Activated naive CD8-positive, alpha-beta T cell treated with anti-CD3 and anti-CD28 coated beads, Interleukin-2, amount 10 ng/mL, durations not matched to agents 7 days and 5 days (primary cell): ENCODE measurements at regions not wholly inside any gene's neighbourhood (a gene's known extent, or its start where the extent isn't known, plus 50 kb on each side); places are given as distances from the start of the nearest gene placed in this dataset.

Experiments used
- ATAC-seq: fragments of 150-1000 bp; cut with Tn5 transposase; one replicate; pipeline ENCODE4 v1.10.0; 2021; ENCODE audit warnings: low read depth, moderate library complexity
- POLR2A ChIA-PET: fragments of 350-600 bp; sonication (Branson Sonifier 250); formaldehyde crosslinking; loops from one replicate; lab custom pipeline; 2021; ENCODE audit warnings: antibody characterized with exemption; lab: Charles Lee
- DNase-seq: peaks from one replicate; pipeline ENCODE4 v3.0.0; 2021
- H3K27ac Mint-ChIP-seq: one replicate; pipeline ENCODE4 v1.8.0; 2022; ENCODE audit warnings: mild to moderate bottlenecking, mixed read lengths
- H3K27me3 Mint-ChIP-seq: one replicate; pipeline ENCODE4 v1.8.0; 2022; ENCODE audit warnings: mild to moderate bottlenecking, moderate library complexity, mixed read lengths
- H3K36me3 Mint-ChIP-seq: one replicate; pipeline ENCODE4 v1.8.0; 2021; ENCODE audit warnings: mild to moderate bottlenecking, mixed read lengths
- H3K4me1 Mint-ChIP-seq: one replicate; pipeline ENCODE4 v1.8.0; 2021; ENCODE audit warnings: mixed read lengths
- H3K4me3 Mint-ChIP-seq: one replicate; pipeline ENCODE4 v1.8.0; 2022; ENCODE audit warnings: mild to moderate bottlenecking, moderate library complexity, mixed read lengths
- H3K9me3 Mint-ChIP-seq: one replicate; pipeline ENCODE4 v1.8.0; 2021; ENCODE audit warnings: mixed read lengths

DNA sequence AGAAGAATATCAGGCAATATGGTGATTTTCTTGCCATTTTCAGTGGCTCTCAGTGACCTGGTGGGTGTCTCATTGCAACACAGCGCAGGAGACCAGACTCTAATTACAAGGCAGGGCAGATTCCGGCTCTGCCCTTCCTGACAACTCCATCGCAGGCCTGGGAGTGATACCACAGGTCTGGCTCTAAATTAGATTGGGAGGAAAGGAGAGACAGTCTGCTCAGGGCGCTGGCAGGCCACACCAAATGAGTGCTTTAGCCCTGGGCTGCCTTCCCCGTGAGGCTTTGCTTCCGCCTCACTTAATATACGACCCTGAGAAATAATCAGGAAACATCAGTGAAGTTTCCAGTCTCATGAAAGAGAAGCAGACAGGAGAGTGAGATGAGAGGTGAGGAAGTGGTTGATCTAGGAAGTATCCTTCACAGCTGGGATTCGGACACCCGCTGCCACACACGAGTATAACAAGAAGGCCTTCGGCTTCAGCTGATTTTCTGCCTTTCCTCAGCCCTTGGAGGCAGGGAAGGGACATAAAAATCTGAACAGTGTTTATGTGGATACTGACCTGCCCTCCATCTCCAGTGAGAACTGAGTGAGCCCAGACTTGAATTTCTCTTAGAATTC lies 73.7 kb upstream of the PROK2 start:
- ATAC-seq (no peak), DNase-seq (no peak)
- no peaks in the 10 kb centered on the region for H3K9me3 Mint-ChIP-seq
- POLR2A ChIA-PET: no interaction called here
- no peak overlapping the region for H3K4me3 Mint-ChIP-seq
- H3K27ac Mint-ChIP-seq: no peak overlapping the region
- H3K4me1 Mint-ChIP-seq: peaks cover 13% of the 10 kb centered on the region
- no peaks in the 10 kb centered on the region for H3K36me3 Mint-ChIP-seq
- H3K27me3 Mint-ChIP-seq: peaks cover 17% of the 10 kb centered on the region

DNA sequence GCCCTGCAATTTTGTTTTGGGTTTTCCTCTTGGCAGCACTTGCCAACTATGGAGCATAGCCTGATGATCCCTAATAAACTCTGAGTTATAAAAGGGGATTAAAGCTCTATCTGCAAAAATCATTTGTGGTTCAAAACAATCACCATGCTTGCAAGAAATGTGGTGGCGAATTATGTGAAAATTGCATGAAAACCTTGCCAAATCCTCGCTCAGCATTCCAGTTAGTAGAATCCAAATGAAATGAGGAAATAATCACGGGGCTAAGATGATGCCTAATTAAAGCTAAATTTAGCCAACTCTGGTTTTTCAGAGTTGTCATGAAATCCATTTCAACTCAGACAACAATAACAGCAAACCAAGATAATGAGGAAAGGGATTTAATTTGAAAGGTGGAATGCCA lies 73.0 kb upstream of the PROK2 start:
- Mint-ChIP-seq H3K27me3 (peaks cover 16% of the 10 kb centered on the region), H3K36me3 (no peaks in the 10 kb centered on the region), H3K4me3 (no peak overlapping the region), H3K9me3 (no peaks in the 10 kb centered on the region), H3K27ac (no peak overlapping the region), H3K4me1 (peaks cover 13% of the 10 kb centered on the region)
- DNase-seq (no peak), ATAC-seq (no peak)
- POLR2A ChIA-PET: no interaction called here

DNA sequence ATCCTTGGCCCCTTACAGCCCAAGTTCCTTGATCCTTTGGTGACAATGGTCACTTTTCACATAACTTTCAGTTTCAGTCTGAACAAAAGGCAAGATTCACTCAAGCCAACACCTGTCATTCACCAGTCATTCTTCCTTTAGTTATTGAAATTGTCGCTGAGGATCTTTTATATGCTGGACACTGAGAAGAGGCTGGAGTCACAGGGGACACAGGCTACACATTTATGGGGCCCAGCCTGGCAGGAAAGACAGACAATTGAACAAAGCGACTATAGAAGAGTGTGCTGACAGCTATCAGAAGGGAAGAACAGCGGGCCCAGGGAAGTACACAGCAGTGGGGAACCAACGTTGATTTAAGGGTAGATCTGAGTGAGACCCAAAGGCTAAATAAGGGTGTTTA lies 69.8 kb upstream of the PROK2 start:
- no peak overlapping the region for H3K27ac Mint-ChIP-seq
- H3K27me3 Mint-ChIP-seq: peaks cover 8% of the 10 kb centered on the region
- no peak overlapping the region for H3K4me3 Mint-ChIP-seq
- peaks cover 13% of the 10 kb centered on the region for H3K4me1 Mint-ChIP-seq
- ATAC-seq (no peak), DNase-seq (no peak)
- H3K9me3 Mint-ChIP-seq: no peaks in the 10 kb centered on the region
- POLR2A ChIA-PET: no interaction called here
- H3K36me3 Mint-ChIP-seq: no peaks in the 10 kb centered on the region

- H3K27me3 Mint-ChIP-seq: peaks cover 11% of the 10 kb centered on the region
- ATAC-seq: no peak
- peaks cover 11% of the 10 kb centered on the region for H3K4me1 Mint-ChIP-seq
- H3K27ac Mint-ChIP-seq: no peak overlapping the region
- DNase-seq: no peak
- no peaks in the 10 kb centered on the region for H3K9me3 Mint-ChIP-seq
- H3K4me3 Mint-ChIP-seq: no peak overlapping the region
- POLR2A ChIA-PET: no interaction called here
- no peaks in the 10 kb centered on the region for H3K36me3 Mint-ChIP-seq
These were observed 69.1 kb upstream of the PROK2 start for GRCh38 chr3:71854096-71854495.

DNA sequence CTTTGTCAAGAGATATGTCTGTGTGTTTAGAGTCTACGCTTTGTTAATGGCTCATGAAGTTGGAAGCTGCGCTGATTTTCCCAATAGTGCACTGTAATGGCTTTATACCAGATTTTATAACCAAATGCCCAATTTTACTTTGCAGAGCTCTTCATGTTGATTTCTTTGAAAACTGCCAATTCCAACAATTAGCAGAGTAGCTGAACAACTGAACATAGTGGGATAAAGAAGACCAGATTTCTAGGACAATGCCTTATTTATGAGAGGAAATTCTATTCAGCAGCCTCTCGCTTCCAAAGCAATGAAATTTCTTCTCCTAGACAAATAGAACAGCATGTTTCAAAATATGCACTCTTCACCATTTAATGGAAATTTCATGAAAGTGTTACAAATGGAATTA lies 66.9 kb upstream of the PROK2 start:
- H3K4me3 Mint-ChIP-seq: no peak overlapping the region

GRCh38 chr3:71850654-71851053 lies 65.7 kb upstream of the PROK2 start:
- no peaks in the 10 kb centered on the region for H3K9me3 Mint-ChIP-seq
- DNase-seq (no peak), ATAC-seq (no peak)
- H3K27me3 Mint-ChIP-seq: peaks cover 25% of the 10 kb centered on the region
- H3K4me3 Mint-ChIP-seq: no peak overlapping the region
- H3K36me3 Mint-ChIP-seq: no peaks in the 10 kb centered on the region
- POLR2A ChIA-PET: no interaction called here
- H3K27ac Mint-ChIP-seq: no peak overlapping the region
- H3K4me1 Mint-ChIP-seq: peaks cover 4% of the 10 kb centered on the region

More for the DNA sequence above, 66.9 kb upstream of the PROK2 start:
- POLR2A ChIA-PET: interaction anchor here (0.6 kb wide), 1 partner anchor 142 kb away, joined by 3 read pairs; no protein-coding TSS in a partner anchor
- no peak overlapping the region for H3K27ac Mint-ChIP-seq
- H3K27me3 Mint-ChIP-seq: peaks cover 25% of the 10 kb centered on the region
- no peak for ATAC-seq
- H3K36me3 Mint-ChIP-seq: no peaks in the 10 kb centered on the region
- DNase-seq: no peak
- peaks cover 4% of the 10 kb centered on the region for H3K4me1 Mint-ChIP-seq
- no peaks in the 10 kb centered on the region for H3K9me3 Mint-ChIP-seq

DNA sequence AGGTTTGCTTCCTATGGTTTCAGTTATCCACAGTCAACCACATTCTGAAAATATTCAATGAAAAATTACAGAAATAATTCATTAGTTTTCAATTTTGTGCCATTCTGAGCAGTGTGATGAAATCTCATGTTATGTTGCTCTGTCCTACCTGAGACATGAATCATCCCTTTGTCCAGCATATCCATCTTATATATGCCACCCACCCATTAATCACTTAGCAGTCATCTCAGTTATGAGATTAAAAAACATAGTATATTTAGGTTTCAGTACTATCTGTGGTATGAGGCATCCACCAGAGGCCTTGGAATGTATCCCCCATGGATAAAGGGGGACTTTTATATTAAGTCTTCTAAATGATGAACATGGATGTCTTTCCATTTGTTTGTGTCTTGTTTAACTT lies 64.7 kb upstream of the PROK2 start:
- H3K27ac Mint-ChIP-seq: no peak overlapping the region
- peaks cover 3% of the 10 kb centered on the region for H3K4me1 Mint-ChIP-seq
- no peak for DNase-seq
- no peaks in the 10 kb centered on the region for H3K36me3 Mint-ChIP-seq
- POLR2A ChIA-PET: no interaction called here
- no peak overlapping the region for H3K4me3 Mint-ChIP-seq
- peaks cover 25% of the 10 kb centered on the region for H3K27me3 Mint-ChIP-seq
- H3K9me3 Mint-ChIP-seq: no peaks in the 10 kb centered on the region
- no peak for ATAC-seq

- Mint-ChIP-seq H3K4me3 (no peak overlapping the region), H3K27ac (no peak overlapping the region), H3K27me3 (peaks cover 29% of the 10 kb centered on the region), H3K36me3 (no peaks in the 10 kb centered on the region), H3K9me3 (no peaks in the 10 kb centered on the region), H3K4me1 (no peaks in the 10 kb centered on the region)
- POLR2A ChIA-PET: no interaction called here
- ATAC-seq: no peak
- no peak for DNase-seq
These were observed 62.8 kb upstream of the PROK2 start for GRCh38 chr3:71847794-71848193.

DNA sequence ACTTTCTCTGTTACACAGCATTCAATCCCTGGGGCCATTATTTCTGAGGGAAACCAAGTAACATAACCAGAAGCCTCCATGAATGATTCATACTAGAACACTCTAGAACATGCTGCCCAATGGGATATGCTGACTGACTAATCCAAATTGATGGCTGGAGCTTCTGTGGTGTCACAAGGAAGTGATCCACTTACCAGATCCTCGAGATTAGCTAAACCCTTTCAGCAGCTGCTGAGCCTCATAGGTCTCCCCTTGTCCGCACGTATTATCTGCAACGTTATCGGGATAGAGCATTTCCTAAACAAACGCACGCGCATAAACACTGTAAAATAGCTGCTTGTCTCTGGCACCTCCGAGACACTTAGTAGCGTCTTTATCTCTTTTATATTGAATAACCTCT lies 61.2 kb upstream of the PROK2 start:
- Mint-ChIP-seq H3K27me3 (peaks cover 32% of the 10 kb centered on the region), H3K4me3 (no peak overlapping the region), H3K36me3 (no peaks in the 10 kb centered on the region), H3K27ac (no peak overlapping the region), H3K9me3 (no peaks in the 10 kb centered on the region), H3K4me1 (no peaks in the 10 kb centered on the region)
- ATAC-seq: no peak
- DNase-seq: no peak
- POLR2A ChIA-PET: no interaction called here

DNA sequence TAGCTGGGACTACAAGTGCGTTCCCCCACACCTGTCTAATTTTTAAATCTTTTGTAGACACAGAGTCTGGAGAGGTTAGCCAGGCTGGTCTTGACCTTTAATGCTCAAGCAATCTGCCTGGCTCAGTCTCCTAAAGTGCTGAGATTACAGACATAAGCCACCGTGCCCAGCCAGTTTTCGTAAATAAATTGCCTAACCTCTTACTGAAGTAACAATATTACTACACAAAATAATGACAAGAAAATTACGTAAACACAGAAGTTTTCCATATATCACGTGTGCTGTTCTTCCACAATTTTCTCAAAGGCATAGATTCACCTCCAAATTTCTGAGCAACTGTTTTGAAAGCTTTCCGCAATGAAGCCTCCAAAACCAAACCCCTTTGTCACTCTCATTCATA lies 58.1 kb upstream of the PROK2 start:
- DNase-seq (no peak), ATAC-seq (no peak)
- Mint-ChIP-seq H3K9me3 (no peaks in the 10 kb centered on the region), H3K36me3 (no peaks in the 10 kb centered on the region), H3K4me1 (no peaks in the 10 kb centered on the region), H3K4me3 (no peak overlapping the region), H3K27me3 (peaks cover 20% of the 10 kb centered on the region), H3K27ac (no peak overlapping the region)
- POLR2A ChIA-PET: no interaction called here

DNA sequence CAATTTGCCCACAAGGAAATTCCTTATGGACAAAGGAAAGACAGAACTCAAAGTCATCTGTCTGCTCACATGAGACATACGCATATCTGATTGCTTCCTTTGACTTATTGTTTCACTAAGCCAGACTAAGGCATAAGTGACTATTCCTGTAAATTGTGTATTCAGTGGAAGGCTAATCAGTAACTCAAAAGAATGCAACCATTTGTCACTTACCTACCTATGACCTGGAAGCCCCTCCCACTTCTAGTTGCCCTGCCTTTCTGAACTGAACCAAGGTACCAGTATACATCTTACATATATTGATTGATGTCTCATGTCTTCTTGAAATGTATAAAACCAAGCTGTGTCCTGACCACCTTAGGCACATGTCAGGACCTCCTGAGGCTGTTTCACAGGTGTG lies 53.5 kb upstream of the PROK2 start:
- ATAC-seq: no peak

More for the DNA sequence above, 53.5 kb upstream of the PROK2 start:
- no peaks in the 10 kb centered on the region for H3K36me3 Mint-ChIP-seq
- peaks cover 8% of the 10 kb centered on the region for H3K27me3 Mint-ChIP-seq
- POLR2A ChIA-PET: no interaction called here
- no peak overlapping the region for H3K4me3 Mint-ChIP-seq
- no peak overlapping the region for H3K27ac Mint-ChIP-seq
- H3K9me3 Mint-ChIP-seq: no peaks in the 10 kb centered on the region
- DNase-seq: no peak
- no peaks in the 10 kb centered on the region for H3K4me1 Mint-ChIP-seq
